Left lung (tissue), 4 donors: ENCODE measurements at regions not wholly inside any gene's neighbourhood (a gene's known extent, or its start where the extent isn't known, plus 50 kb on each side); places are given as distances from the start of the nearest gene placed in this dataset.

ENCODE experiments used
- ATAC-seq: fragments of 200-7000 bp; cut with Tn5 transposase; one replicate; pipeline ENCODE4 v1.9.1; 2020; ENCODE audit warnings: moderate library complexity
- DNase-seq, 4 donors: peaks; one replicate each; pipeline ENCODE4 v3.0.0-alpha.2; 2013 to 2020
- H3K27ac ChIP-seq, 2 donors: fragments of 200-600 bp; sonication (generic) in 1 of 2; one replicate each; pipeline versions ENCODE4 v1.5.0 to v1.8.0; 2020 to 2021
- H3K27me3 ChIP-seq, 2 donors: fragments of 200-600 bp; sonication (generic) in 1 of 2; one replicate each; pipeline versions ENCODE4 v1.5.0 to v1.8.0; 2020 to 2021
- H3K36me3 ChIP-seq, 2 donors: fragments of 200-600 bp; sonication (generic) in 1 of 2; one replicate each; pipeline versions ENCODE4 v1.5.0 to v1.8.0; 2020 to 2021
- H3K4me1 ChIP-seq, 2 donors: fragments of 200-600 bp; one replicate each; pipeline ENCODE4 v1.8.0; 2021
- H3K4me3 ChIP-seq, 2 donors: fragments of 200-600 bp; sonication (generic) in 1 of 2; one replicate each; pipeline versions ENCODE4 v1.5.0 to v1.8.0; 2020 to 2021; ENCODE audit warnings: mild to moderate bottlenecking in 1 of 2
- H3K9me3 ChIP-seq, 2 donors: fragments of 200-600 bp; sonication (generic) in 1 of 2; one replicate each; pipeline versions ENCODE4 v1.5.0 to v1.8.0; 2020 to 2021
- CTCF ChIP-seq, 2 donors: fragments of 200-600 bp; sonication (generic) in 1 of 2; IDR thresholded peaks; one replicate each; pipeline versions ENCODE4 v1.5.0 to v1.8.0; 2021; ENCODE audit warnings: antibody characterized with exemption in 2 of 2
- intact Hi-C, 2 donors: fragments of 100-400 bp; cut with DNase I; formaldehyde crosslinking; loops; one replicate each; pipeline versions ENCODE4 v1.11.2 to v1.14.2; 2022
- donor health status: DM: no; HTN: yes; CAD: no.
- donor health status: DM: no; HTN: no; CAD: no.

GRCh38 chr4:60581919-60582536 lies 618.1 kb upstream of the ADGRL3 start:
- H3K27me3 ChIP-seq = no peaks in the 10 kb centered on the region
- DNase-seq (no peak), ATAC-seq (no peak)
- H3K4me1 ChIP-seq = no peaks in the 10 kb centered on the region
- no peak overlapping the region for H3K4me3 ChIP-seq
- peaks cover 0 to 6% of the 10 kb centered on the region in 2 donors for H3K9me3 ChIP-seq
- TF ChIP-seq CTCF (IDR thresholded peaks at IDR 0.05) = no peak
- intact Hi-C loops = no loop called here
- no peaks in the 10 kb centered on the region for H3K36me3 ChIP-seq
- H3K27ac ChIP-seq = no peak overlapping the region

DNA sequence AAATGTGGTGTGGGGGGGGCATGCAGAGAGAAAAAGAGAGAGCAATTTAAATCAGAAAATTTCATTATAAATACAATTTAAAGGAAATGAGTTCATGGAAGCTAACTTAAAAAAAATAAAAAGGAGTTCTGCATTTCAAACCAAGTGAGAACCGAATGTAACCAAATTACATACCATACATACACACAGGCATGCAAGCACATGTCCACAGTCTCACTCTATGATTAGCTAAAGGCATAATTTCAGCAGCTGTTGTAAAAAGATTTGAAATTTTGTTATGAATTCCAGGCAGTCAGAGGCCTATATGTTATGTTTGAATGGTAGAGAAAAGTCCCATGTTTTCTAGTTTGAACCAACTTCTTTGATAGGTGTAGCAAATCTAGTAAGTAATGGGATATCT lies 611.6 kb upstream of the ADGRL3 start:
- no peaks in the 10 kb centered on the region for H3K9me3 ChIP-seq
- no peaks in the 10 kb centered on the region for H3K27me3 ChIP-seq
- intact Hi-C loops = no loop called here
- H3K4me1 ChIP-seq = no peaks in the 10 kb centered on the region
- no peak overlapping the region for H3K27ac ChIP-seq
- no peak overlapping the region for H3K4me3 ChIP-seq
- no peaks in the 10 kb centered on the region for H3K36me3 ChIP-seq
- no peak for DNase-seq
- no peak for TF ChIP-seq CTCF (IDR thresholded peaks at IDR 0.05)
- no peak for ATAC-seq

DNA sequence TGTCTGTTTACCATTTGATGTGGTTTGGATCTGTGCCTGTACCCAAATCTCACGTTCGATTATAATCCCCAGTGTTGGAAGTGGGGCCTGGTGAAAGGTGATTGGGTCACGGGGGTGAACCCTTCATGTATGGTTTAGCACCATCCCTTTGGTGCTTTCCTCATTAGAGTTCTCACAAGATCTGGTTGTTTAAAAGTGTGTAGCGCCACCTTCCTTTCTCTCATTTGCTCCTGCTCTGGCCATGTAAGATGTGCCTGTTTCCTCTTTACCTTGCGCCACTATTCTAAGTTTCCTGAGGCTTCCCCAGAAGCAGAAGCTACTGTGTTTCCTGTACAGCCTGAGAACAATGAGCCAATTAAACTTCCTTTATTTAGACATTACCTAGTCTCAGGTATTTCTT lies 610.7 kb upstream of the ADGRL3 start:
- ATAC-seq (no peak), DNase-seq (no peak)
- H3K4me3 ChIP-seq = no peak overlapping the region
- TF ChIP-seq CTCF (IDR thresholded peaks at IDR 0.05) = no peak
- no peaks in the 10 kb centered on the region for H3K4me1 ChIP-seq
- intact Hi-C loops = no loop called here
- no peaks in the 10 kb centered on the region for H3K9me3 ChIP-seq
- no peaks in the 10 kb centered on the region for H3K27me3 ChIP-seq
- no peaks in the 10 kb centered on the region for H3K36me3 ChIP-seq
- no peak overlapping the region for H3K27ac ChIP-seq

GRCh38 chr4:60590116-60590515 lies 610.0 kb upstream of the ADGRL3 start:
- H3K4me3 ChIP-seq = no peak overlapping the region
- H3K4me1 ChIP-seq = no peaks in the 10 kb centered on the region
- no peak overlapping the region for H3K27ac ChIP-seq
- no peaks in the 10 kb centered on the region for H3K9me3 ChIP-seq
- no peak for TF ChIP-seq CTCF (IDR thresholded peaks at IDR 0.05)
- H3K27me3 ChIP-seq = no peaks in the 10 kb centered on the region
- DNase-seq (no peak), ATAC-seq (no peak)
- intact Hi-C loops = no loop called here
- H3K36me3 ChIP-seq = no peaks in the 10 kb centered on the region

DNA sequence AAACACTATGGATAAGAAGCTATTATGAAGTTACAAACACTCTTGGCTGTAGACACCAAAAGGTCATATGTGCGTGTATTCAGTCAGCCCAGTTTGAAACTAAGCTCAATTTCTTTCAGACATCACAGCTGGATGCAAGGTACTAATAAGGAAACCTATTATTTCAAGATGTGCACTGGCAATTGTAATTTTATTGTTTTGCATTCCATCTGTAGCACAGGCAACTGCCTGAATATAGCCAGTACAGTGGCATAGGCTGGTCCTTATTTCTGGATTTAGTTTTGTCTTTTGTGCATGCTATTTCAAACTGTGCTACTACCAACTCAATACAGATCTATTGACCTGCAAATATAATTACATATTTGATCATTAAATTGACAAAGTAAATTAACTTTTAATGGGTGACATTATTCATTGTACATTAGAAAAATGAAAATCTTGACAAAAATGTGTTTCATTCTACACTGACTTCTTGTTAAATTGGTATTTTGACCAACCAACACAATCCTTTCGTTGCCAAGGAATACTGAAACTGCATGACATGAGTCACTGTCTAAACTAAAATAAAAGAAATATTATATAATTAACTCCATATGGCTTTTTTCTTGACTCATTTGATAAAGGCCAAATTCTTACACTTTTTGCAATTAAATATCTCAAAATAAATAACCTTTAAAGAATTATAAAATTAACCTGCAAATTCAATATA lies 594.3 kb upstream of the ADGRL3 start:
- Histone ChIP-seq H3K27me3 (no peaks in the 10 kb centered on the region), H3K4me3 (no peak overlapping the region), H3K4me1 (no peaks in the 10 kb centered on the region), H3K9me3 (no peaks in the 10 kb centered on the region), H3K27ac (no peak overlapping the region), H3K36me3 (no peaks in the 10 kb centered on the region)
- no peak for TF ChIP-seq CTCF (IDR thresholded peaks at IDR 0.05)
- ATAC-seq = no peak
- intact Hi-C loops = no loop called here
- no peak for DNase-seq
